CD1c-positive myeloid dendritic cell (primary cell): ENCODE measurements at regions not wholly inside any gene's neighbourhood (a gene's known extent, or its start where the extent isn't known, plus 50 kb on each side); places are given as distances from the start of the nearest gene placed in this dataset.

Experiments
- DNase-seq: peaks from one replicate; pipeline ENCODE4 v3.0.0-alpha.2; 2016; ENCODE audit errors: extremely low spot score

- DNase-seq = no peak
Observed at GRCh38 chr11:15379483-15379882, 264.8 kb downstream of the INSC start.

GRCh38 chr11:15390857-15391256 lies 276.1 kb downstream of the INSC start:
- DNase-seq = no peak

GRCh38 chr11:15396778-15397177 lies 282.1 kb downstream of the INSC start:
- no peak for DNase-seq

GRCh38 chr11:15406851-15407351 lies 292.2 kb downstream of the INSC start:
- no peak for DNase-seq

GRCh38 chr11:15412054-15412453 lies 297.3 kb downstream of the INSC start:
- no peak for DNase-seq

GRCh38 chr11:15418921-15419320 lies 304.2 kb downstream of the INSC start:
- DNase-seq = no peak

GRCh38 chr11:15419696-15420095 lies 305.0 kb downstream of the INSC start:
- DNase-seq = no peak

GRCh38 chr11:15430381-15430780 lies 315.7 kb downstream of the INSC start:
- DNase-seq = no peak

GRCh38 chr11:15434529-15434928 lies 319.8 kb downstream of the INSC start:
- no peak for DNase-seq

GRCh38 chr11:15446315-15446714 lies 331.6 kb downstream of the INSC start:
- no peak for DNase-seq

- no peak for DNase-seq
Observed at GRCh38 chr11:15446929-15447328, 332.2 kb downstream of the INSC start.

- no peak for DNase-seq
Observed at GRCh38 chr11:15451713-15452112, 337.0 kb downstream of the INSC start.

GRCh38 chr11:15453211-15453765 lies 338.6 kb downstream of the INSC start:
- DNase-seq = no peak

- no peak for DNase-seq
Observed at GRCh38 chr11:15468466-15468865, 353.7 kb downstream of the INSC start.

- no peak for DNase-seq
Observed at GRCh38 chr11:15471048-15471894, 356.5 kb downstream of the INSC start.

- DNase-seq = no peak
Observed at GRCh38 chr11:15471895-15472799, 357.4 kb downstream of the INSC start.

GRCh38 chr11:15473954-15474837 lies 359.5 kb downstream of the INSC start:
- no peak for DNase-seq

GRCh38 chr11:15476371-15476917 lies 361.7 kb downstream of the INSC start:
- DNase-seq = no peak

GRCh38 chr11:15481871-15482270 lies 367.1 kb downstream of the INSC start:
- no peak for DNase-seq

- DNase-seq = no peak
Observed at GRCh38 chr11:15483205-15483604, 368.5 kb downstream of the INSC start.

GRCh38 chr11:15484398-15484797 lies 369.7 kb downstream of the INSC start:
- no peak for DNase-seq
